T-helper 2 cell treated with Interferon-gamma antibody and Interleukin-4, amounts not matched to agents 5 μg/mL and 100 μg/mL, for 36 hours (primary cell): ENCODE measurements at regions not wholly inside any gene's neighbourhood (a gene's known extent, or its start where the extent isn't known, plus 50 kb on each side); places are given as distances from the start of the nearest gene placed in this dataset.

Source experiments
- DNase-seq: peaks from one replicate; pipeline ENCODE4 v3.0.0; 2021; ENCODE audit warnings: low spot score
- H3K27ac Mint-ChIP-seq: one replicate; pipeline ENCODE4 v1.8.0; 2021; ENCODE audit warnings: mild to moderate bottlenecking, mixed read lengths
- H3K27me3 Mint-ChIP-seq: one replicate; pipeline ENCODE4 v1.8.0; 2021; ENCODE audit warnings: low read depth, mixed read lengths
- H3K36me3 Mint-ChIP-seq: one replicate; pipeline ENCODE4 v1.8.0; 2021; ENCODE audit warnings: low read depth, mixed read lengths
- H3K4me1 Mint-ChIP-seq: one replicate; pipeline ENCODE4 v1.8.0; 2021; ENCODE audit warnings: low read depth, mixed read lengths
- H3K4me3 Mint-ChIP-seq: one replicate; pipeline ENCODE4 v1.8.0; 2022; ENCODE audit warnings: mild to moderate bottlenecking, moderate library complexity, mixed read lengths
- H3K9me3 Mint-ChIP-seq: one replicate; pipeline ENCODE4 v1.8.0; 2021; ENCODE audit warnings: mixed read lengths

GRCh38 chr15:77778802-77779201 lies 146.1 kb upstream of the LINGO1 start:
- no peaks in the 10 kb centered on the region for H3K9me3 Mint-ChIP-seq
- no peaks in the 10 kb centered on the region for H3K4me1 Mint-ChIP-seq
- DNase-seq, result no peak
- no peaks in the 10 kb centered on the region for H3K36me3 Mint-ChIP-seq
- no peak overlapping the region for H3K27ac Mint-ChIP-seq
- H3K4me3 Mint-ChIP-seq, result no peak overlapping the region
- no peaks in the 10 kb centered on the region for H3K27me3 Mint-ChIP-seq

DNA sequence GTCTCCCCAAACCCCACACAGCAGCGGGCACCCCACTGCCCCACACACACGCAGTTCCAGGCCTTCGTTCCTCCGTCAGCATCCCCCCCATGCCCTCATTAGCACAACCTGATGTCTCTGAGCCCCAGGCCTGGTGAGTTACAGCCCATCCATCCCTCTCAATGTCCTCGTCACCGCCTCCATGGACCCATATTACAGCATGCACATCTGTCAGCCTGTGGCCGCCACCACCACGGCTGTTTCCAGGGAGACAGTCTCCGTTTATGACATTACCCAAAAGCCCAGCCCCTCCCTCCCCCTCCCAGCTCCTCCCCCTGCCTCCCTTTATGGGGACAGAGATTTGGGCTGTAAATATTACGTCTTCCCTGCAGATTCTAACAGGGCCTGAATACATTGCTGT lies 143.1 kb upstream of the LINGO1 start:
- no peaks in the 10 kb centered on the region for H3K4me1 Mint-ChIP-seq
- no peak for DNase-seq
- no peaks in the 10 kb centered on the region for H3K36me3 Mint-ChIP-seq
- no peaks in the 10 kb centered on the region for H3K27me3 Mint-ChIP-seq
- no peak overlapping the region for H3K27ac Mint-ChIP-seq
- no peaks in the 10 kb centered on the region for H3K9me3 Mint-ChIP-seq
- H3K4me3 Mint-ChIP-seq, result no peak overlapping the region

- no peaks in the 10 kb centered on the region for H3K9me3 Mint-ChIP-seq
Observed at GRCh38 chr15:77775373-77775772, 142.7 kb upstream of the LINGO1 start.

GRCh38 chr15:77774350-77774749 lies 141.6 kb upstream of the LINGO1 start:
- Mint-ChIP-seq H3K27ac (no peak overlapping the region), H3K4me1 (no peaks in the 10 kb centered on the region)

More at GRCh38 chr15:77775373-77775772, 142.7 kb upstream of the LINGO1 start:
- no peaks in the 10 kb centered on the region for H3K4me1 Mint-ChIP-seq
- no peaks in the 10 kb centered on the region for H3K27me3 Mint-ChIP-seq
- no peak overlapping the region for H3K4me3 Mint-ChIP-seq
- no peak overlapping the region for H3K27ac Mint-ChIP-seq
- DNase-seq, result no peak
- H3K36me3 Mint-ChIP-seq, result no peaks in the 10 kb centered on the region

GRCh38 chr15:77773903-77774302 lies 141.2 kb upstream of the LINGO1 start:
- no peak for DNase-seq
- Mint-ChIP-seq H3K27ac (no peak overlapping the region), H3K4me3 (no peak overlapping the region), H3K36me3 (no peaks in the 10 kb centered on the region), H3K9me3 (no peaks in the 10 kb centered on the region), H3K27me3 (no peaks in the 10 kb centered on the region), H3K4me1 (no peaks in the 10 kb centered on the region)

More at GRCh38 chr15:77774350-77774749, 141.6 kb upstream of the LINGO1 start:
- H3K27me3 Mint-ChIP-seq, result no peaks in the 10 kb centered on the region
- H3K36me3 Mint-ChIP-seq, result no peaks in the 10 kb centered on the region
- no peak overlapping the region for H3K4me3 Mint-ChIP-seq
- H3K9me3 Mint-ChIP-seq, result no peaks in the 10 kb centered on the region
- no peak for DNase-seq

- Mint-ChIP-seq H3K27me3 (peaks cover 2% of the 10 kb centered on the region), H3K27ac (no peak overlapping the region), H3K4me1 (no peaks in the 10 kb centered on the region), H3K36me3 (no peaks in the 10 kb centered on the region), H3K9me3 (no peaks in the 10 kb centered on the region), H3K4me3 (no peak overlapping the region)
- no peak for DNase-seq
Observed at GRCh38 chr15:77772641-77773402, 140.1 kb upstream of the LINGO1 start.

- Mint-ChIP-seq H3K27me3 (peaks cover 14% of the 10 kb centered on the region), H3K9me3 (no peaks in the 10 kb centered on the region), H3K36me3 (no peaks in the 10 kb centered on the region), H3K4me3 (no peak overlapping the region), H3K27ac (no peak overlapping the region), H3K4me1 (no peaks in the 10 kb centered on the region)
- no peak for DNase-seq
Observed at GRCh38 chr15:77771616-77772015, 138.9 kb upstream of the LINGO1 start.

DNA sequence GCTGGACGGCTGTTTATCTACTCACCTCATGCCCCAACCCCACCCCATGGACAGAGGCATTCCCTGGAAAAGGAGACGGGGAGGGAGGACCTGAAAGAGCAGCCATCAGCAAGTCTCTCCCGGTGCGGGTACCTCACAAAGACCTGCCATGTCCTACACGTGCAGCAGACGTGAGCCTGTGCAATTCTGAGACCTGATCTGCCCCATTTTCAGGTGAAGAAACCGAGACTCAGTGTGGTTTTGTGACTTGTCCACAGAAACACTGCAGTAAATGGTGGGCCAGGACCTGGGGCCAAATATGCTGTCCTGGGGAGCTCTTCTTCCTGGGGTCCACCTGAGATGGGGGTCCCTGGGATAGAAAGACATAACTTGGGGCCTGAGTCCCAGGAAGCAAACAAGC lies 137.0 kb upstream of the LINGO1 start:
- H3K4me1 Mint-ChIP-seq, result no peaks in the 10 kb centered on the region
- DNase-seq, result no peak
- no peak overlapping the region for H3K27ac Mint-ChIP-seq
- no peaks in the 10 kb centered on the region for H3K9me3 Mint-ChIP-seq
- peaks cover 19% of the 10 kb centered on the region for H3K27me3 Mint-ChIP-seq
- no peaks in the 10 kb centered on the region for H3K36me3 Mint-ChIP-seq
- no peak overlapping the region for H3K4me3 Mint-ChIP-seq

GRCh38 chr15:77768521-77769078 lies 135.9 kb upstream of the LINGO1 start:
- DNase-seq, result no peak
- H3K9me3 Mint-ChIP-seq, result no peaks in the 10 kb centered on the region
- no peaks in the 10 kb centered on the region for H3K36me3 Mint-ChIP-seq
- no peaks in the 10 kb centered on the region for H3K4me1 Mint-ChIP-seq
- peaks cover 19% of the 10 kb centered on the region for H3K27me3 Mint-ChIP-seq
- H3K4me3 Mint-ChIP-seq, result no peak overlapping the region
- H3K27ac Mint-ChIP-seq, result no peak overlapping the region

DNA sequence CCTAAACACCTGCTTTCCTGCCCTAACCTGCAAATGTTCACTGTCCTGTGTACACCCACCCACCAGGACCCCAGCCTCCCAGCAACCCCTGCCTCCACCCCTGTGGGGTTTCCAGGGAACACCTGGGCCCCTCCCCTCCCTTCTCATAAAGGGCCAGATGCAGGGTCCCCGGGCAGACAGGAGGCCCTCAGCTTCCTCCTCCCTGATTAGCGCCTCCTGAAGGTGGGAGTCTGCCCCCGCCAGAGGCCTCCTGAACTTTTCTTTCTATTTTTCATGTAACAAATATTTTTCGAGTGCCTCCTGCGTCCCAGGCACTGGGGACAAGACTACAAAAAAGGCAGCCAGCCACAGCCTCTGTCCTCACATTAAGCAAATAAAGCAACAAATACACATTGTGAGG lies 135.4 kb upstream of the LINGO1 start:
- DNase-seq, result no peak
- no peaks in the 10 kb centered on the region for H3K36me3 Mint-ChIP-seq
- H3K4me1 Mint-ChIP-seq, result no peaks in the 10 kb centered on the region

DNA sequence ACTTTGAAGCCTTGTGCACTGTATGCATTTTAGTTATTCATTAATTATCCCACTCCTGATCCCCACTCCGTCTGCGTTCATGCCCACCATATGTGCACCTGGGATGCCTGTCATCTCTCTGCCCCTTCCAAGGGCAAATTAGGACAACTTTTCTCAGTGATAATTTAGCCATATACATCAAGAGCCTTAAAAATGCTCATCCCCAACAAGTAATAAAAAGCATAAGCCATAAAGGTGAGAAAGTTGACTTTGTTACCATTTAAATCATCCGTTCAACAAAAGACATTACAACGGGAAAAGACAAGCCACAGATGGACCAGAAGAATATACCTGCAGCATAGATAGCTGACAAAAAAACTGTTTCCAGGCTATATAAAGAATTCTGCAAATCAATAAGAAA lies 131.4 kb upstream of the LINGO1 start:
- Mint-ChIP-seq H3K36me3 (no peaks in the 10 kb centered on the region), H3K4me1 (no peaks in the 10 kb centered on the region), H3K27ac (no peak overlapping the region), H3K9me3 (no peaks in the 10 kb centered on the region), H3K27me3 (peaks cover 19% of the 10 kb centered on the region), H3K4me3 (no peak overlapping the region)
- DNase-seq, result no peak

More for the DNA sequence above, 135.4 kb upstream of the LINGO1 start:
- Mint-ChIP-seq H3K27ac (no peak overlapping the region), H3K4me3 (no peak overlapping the region), H3K9me3 (no peaks in the 10 kb centered on the region), H3K27me3 (peaks cover 19% of the 10 kb centered on the region)

DNA sequence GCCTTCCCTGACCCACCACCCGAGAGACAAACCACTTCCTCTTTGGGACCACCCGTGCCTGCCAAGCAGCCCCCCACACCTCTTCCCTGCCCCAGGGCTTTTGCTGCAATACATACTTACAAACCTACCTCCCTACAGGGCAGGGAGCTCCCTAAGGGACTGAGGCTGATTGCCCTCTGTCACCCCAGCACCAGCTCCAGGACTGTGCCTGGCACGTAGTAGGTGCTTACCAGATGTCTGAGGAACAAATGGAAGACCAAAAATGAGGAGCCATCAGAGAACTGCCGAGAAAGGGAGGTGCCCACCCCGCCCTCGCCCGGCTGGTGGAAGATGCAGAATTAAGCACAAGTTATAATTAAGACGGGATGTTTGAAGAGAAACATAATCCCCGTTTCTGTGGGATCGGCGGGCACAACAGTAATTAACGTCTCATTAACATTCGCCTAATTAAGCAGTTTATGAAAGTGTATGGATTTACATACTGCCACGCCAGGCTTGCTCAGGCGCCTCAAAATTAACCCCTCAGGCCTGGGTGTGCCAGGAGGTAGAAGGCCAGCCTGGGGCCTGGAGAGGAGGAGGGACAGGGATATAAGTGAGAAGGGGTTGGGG lies 130.1 kb upstream of the LINGO1 start:
- Mint-ChIP-seq H3K4me1 (no peaks in the 10 kb centered on the region), H3K27ac (no peak overlapping the region), H3K4me3 (no peak overlapping the region), H3K9me3 (no peaks in the 10 kb centered on the region), H3K27me3 (peaks cover 17% of the 10 kb centered on the region), H3K36me3 (no peaks in the 10 kb centered on the region)
- DNase-seq, result no peak

GRCh38 chr15:77759896-77760592 lies 127.3 kb upstream of the LINGO1 start:
- H3K36me3 Mint-ChIP-seq, result no peaks in the 10 kb centered on the region
- H3K27me3 Mint-ChIP-seq, result no peaks in the 10 kb centered on the region
- H3K9me3 Mint-ChIP-seq, result no peaks in the 10 kb centered on the region
- H3K27ac Mint-ChIP-seq, result no peak overlapping the region
- no peak for DNase-seq
- no peaks in the 10 kb centered on the region for H3K4me1 Mint-ChIP-seq
- H3K4me3 Mint-ChIP-seq, result no peak overlapping the region

DNA sequence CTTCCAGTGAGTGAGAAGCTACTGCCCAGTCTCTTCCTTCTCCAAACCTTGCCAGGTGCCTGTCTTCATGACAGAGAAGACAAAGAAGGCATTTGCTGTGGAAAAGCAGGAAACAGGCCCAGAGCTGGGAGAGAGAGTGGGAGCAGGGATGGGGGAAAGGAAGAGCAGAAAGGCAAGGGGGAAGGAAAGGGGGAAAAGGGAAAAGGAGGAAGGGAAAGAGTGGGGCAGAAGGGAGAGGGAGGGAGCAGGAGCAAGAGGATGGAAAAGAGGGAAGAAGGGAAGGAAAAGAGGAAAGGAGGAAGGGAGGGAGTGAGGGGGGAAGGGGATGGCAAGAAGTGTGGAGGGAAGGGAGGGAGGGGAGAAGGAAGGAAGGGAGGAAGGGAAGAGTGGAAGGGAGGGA lies 121.2 kb upstream of the LINGO1 start:
- Mint-ChIP-seq H3K9me3 (no peaks in the 10 kb centered on the region), H3K36me3 (no peaks in the 10 kb centered on the region), H3K27me3 (no peaks in the 10 kb centered on the region), H3K4me1 (no peaks in the 10 kb centered on the region), H3K4me3 (no peak overlapping the region), H3K27ac (no peak overlapping the region)
- DNase-seq, result no peak
